H9 (cell line): ENCODE measurements at regions not wholly inside any gene's neighbourhood (a gene's known extent, or its start where the extent isn't known, plus 50 kb on each side); places are given as distances from the start of the nearest gene placed in this dataset.
"Not testable (repeated sequence)": the region's sequence is repeated elsewhere in the genome, so short reads cannot be mapped to it uniquely, and the experiment has no call there.

Experiments used
- DNase-seq: peaks from one replicate; pipeline ENCODE4 v3.0.0-alpha.2; 2017
- H2AFZ ChIP-seq: one replicate; pipeline ENCODE4 v1.6.1; 2013; ENCODE audit warnings: mild to moderate bottlenecking, low read length, control low read depth, moderate library complexity
- H2AK5ac ChIP-seq: 2 replicates; pipeline ENCODE4 v1.6.1; 2013; ENCODE audit warnings: low read length, control low read depth, mixed read lengths; ENCODE audit not compliant: insufficient read length
- H2BK120ac ChIP-seq: one replicate; pipeline ENCODE4 v1.6.1; 2013; ENCODE audit warnings: low read depth, mild to moderate bottlenecking, low read length, control low read depth, inconsistent platforms; ENCODE audit not compliant: poor library complexity, severe bottlenecking
- H2BK12ac ChIP-seq: 2 replicates; pipeline ENCODE4 v1.6.1; 2013; ENCODE audit warnings: low read length, control low read depth, mixed read lengths, low read depth; ENCODE audit not compliant: insufficient read length
- H2BK15ac ChIP-seq: 2 replicates; pipeline ENCODE4 v1.6.1; 2013; ENCODE audit warnings: low read depth, low read length, control low read depth
- H2BK20ac ChIP-seq: one replicate; pipeline ENCODE4 v1.6.1; 2013; ENCODE audit warnings: low read depth, mild to moderate bottlenecking, low read length, control low read depth, inconsistent platforms; ENCODE audit not compliant: poor library complexity, severe bottlenecking
- H2BK5ac ChIP-seq: 2 replicates; pipeline ENCODE4 v1.6.1; 2013; ENCODE audit warnings: low read length, control low read depth, mixed read lengths; ENCODE audit not compliant: insufficient read length
- H3K14ac ChIP-seq: 2 replicates; pipeline ENCODE4 v1.6.1; 2013; ENCODE audit warnings: low read length, control low read depth; ENCODE audit not compliant: insufficient read depth
- H3K18ac ChIP-seq: 2 replicates; pipeline ENCODE4 v1.6.1; 2013; ENCODE audit warnings: low read depth, mild to moderate bottlenecking, mixed read lengths, low read length, control low read depth; ENCODE audit not compliant: insufficient read length
- H3K23ac ChIP-seq: 2 replicates; pipeline ENCODE4 v1.6.1; 2013; ENCODE audit warnings: low read length, control low read depth, mixed read lengths, low read depth; ENCODE audit not compliant: insufficient read length
- H3K23me2 ChIP-seq: 2 replicates; pipeline ENCODE4 v1.6.1; 2013; ENCODE audit warnings: low read depth, mild to moderate bottlenecking, mixed read lengths, low read length, control low read depth; ENCODE audit not compliant: insufficient read length, poor library complexity, severe bottlenecking
- H3K27ac ChIP-seq: 2 replicates; pipeline ENCODE4 v1.5.1; 2013; ENCODE audit warnings: low read length, control low read depth, mixed read lengths, low read depth; ENCODE audit not compliant: insufficient read length
- H3K27me3 ChIP-seq: 2 replicates; pipeline ENCODE4 v1.6.1; 2013; ENCODE audit warnings: low read length, control low read depth, inconsistent platforms; ENCODE audit not compliant: insufficient read depth
- H3K4ac ChIP-seq: 2 replicates; pipeline ENCODE4 v1.6.1; 2013; ENCODE audit warnings: low read depth, mild to moderate bottlenecking, control low read depth, inconsistent platforms, low read length, moderate library complexity
- H3K4me1 ChIP-seq: 2 replicates; pipeline ENCODE4 v1.6.1; 2013; ENCODE audit warnings: low read length, control low read depth, inconsistent platforms; ENCODE audit not compliant: insufficient read depth
- H3K4me2 ChIP-seq: 2 replicates; pipeline ENCODE4 v1.6.1; 2013; ENCODE audit warnings: low read length, control low read depth, mixed read lengths; ENCODE audit not compliant: insufficient read length, insufficient read depth
- H3K56ac ChIP-seq: 2 replicates; pipeline ENCODE4 v1.6.1; 2013; ENCODE audit warnings: low read depth, mild to moderate bottlenecking, mixed read lengths, low read length, control low read depth; ENCODE audit not compliant: insufficient read length
- H3K79me1 ChIP-seq: 2 replicates; pipeline ENCODE4 v1.6.1; 2013; ENCODE audit warnings: low read depth, mild to moderate bottlenecking, moderate library complexity, low read length, control low read depth, inconsistent platforms; ENCODE audit not compliant: insufficient read depth, poor library complexity, severe bottlenecking
- H3K79me2 ChIP-seq: 2 replicates; pipeline ENCODE4 v1.6.1; 2013; ENCODE audit warnings: low read length, control low read depth, inconsistent platforms; ENCODE audit not compliant: insufficient read depth
- H3K9ac ChIP-seq: 2 replicates; pipeline ENCODE4 v1.6.1; 2013; ENCODE audit warnings: low read length, control low read depth, mixed read lengths; ENCODE audit not compliant: insufficient read length; ENCODE audit errors: extremely low read depth
- H3K9me3 ChIP-seq: one replicate; pipeline ENCODE4 v1.6.1; 2013; ENCODE audit warnings: low read depth, low read length, inconsistent platforms; ENCODE audit not compliant: control insufficient read depth
- H3T11ph ChIP-seq: one replicate; pipeline ENCODE4 v1.6.1; 2013; ENCODE audit warnings: mild to moderate bottlenecking, low read length, control low read depth, inconsistent platforms
- H4K20me1 ChIP-seq: one replicate; pipeline ENCODE4 v1.6.1; 2013; ENCODE audit not compliant: control insufficient read depth, insufficient read length, insufficient read depth
- H4K5ac ChIP-seq: 2 replicates; pipeline ENCODE4 v1.6.1; 2013; ENCODE audit warnings: low read depth, mild to moderate bottlenecking, mixed read lengths, low read length, control low read depth; ENCODE audit not compliant: insufficient read length
- H4K8ac ChIP-seq: replicated peaks from 2 replicates; pipeline ENCODE4 v1.6.1; 2013; ENCODE audit warnings: low read length, control low read depth, mixed read lengths, low read depth; ENCODE audit not compliant: insufficient read length
- H4K91ac ChIP-seq: 2 replicates; pipeline ENCODE4 v1.6.1; 2013; ENCODE audit warnings: low read depth, mild to moderate bottlenecking, moderate library complexity, mixed read lengths, low read length, control low read depth; ENCODE audit not compliant: insufficient read length
- H3K27ac Mint-ChIP-seq, 3 experiments: 2 replicates in 2 of 3; 3 replicates in 1 of 3; pipeline ENCODE4 v1.8.0; 2020 to 2021; ENCODE audit warnings: mixed read lengths in 3 of 3, mild to moderate bottlenecking in 1 of 3, moderate library complexity in 1 of 3
- H3K27me3 Mint-ChIP-seq: 2 replicates; pipeline ENCODE4 v1.8.0; 2021; ENCODE audit warnings: low read depth, mild to moderate bottlenecking, moderate library complexity, mixed read lengths
- H3K36me3 Mint-ChIP-seq, 3 experiments: 2 replicates in 2 of 3; 3 replicates in 1 of 3; pipeline ENCODE4 v1.8.0; 2020 to 2021; ENCODE audit warnings: low read depth in 3 of 3, mixed read lengths in 3 of 3; ENCODE audit not compliant: insufficient read depth in 1 of 3
- H3K4me1 Mint-ChIP-seq, 2 experiments: 2 replicates each; pipeline ENCODE4 v1.8.0; 2020; ENCODE audit warnings: mixed read lengths in 2 of 2
- H3K4me3 Mint-ChIP-seq, 2 experiments: 2 replicates in 1 of 2; 3 replicates in 1 of 2; pipeline ENCODE4 v1.8.0; 2020 to 2021; ENCODE audit warnings: mild to moderate bottlenecking in 2 of 2, mixed read lengths in 2 of 2, moderate library complexity in 1 of 2
- H3K9me3 Mint-ChIP-seq, 2 experiments: 2 replicates in 1 of 2; 3 replicates in 1 of 2; pipeline ENCODE4 v1.8.0; 2020; ENCODE audit warnings: mild to moderate bottlenecking in 2 of 2, mixed read lengths in 2 of 2, moderate library complexity in 1 of 2
- CTCF ChIP-seq: fragments of 200-600 bp; sonication (generic); conservative IDR thresholded peaks from 3 replicates; pipeline ENCODE4 v1.8.0; 2021; ENCODE audit warnings: antibody characterized with exemption, mild to moderate bottlenecking
- WGBS: extraction: QIAGEN DNeasy Blood & Tissue Kit; methylation state at CpG from one replicate; pipeline ENCODE4 v1.1.7; 2013; ENCODE audit warnings: missing lambda C conversion rate, low lambda C conversion rate, mixed read lengths; ENCODE audit not compliant: insufficient read length; ENCODE audit errors: extremely low coverage; 5-methylcytosine and 5-hydroxymethylcytosine counted together

GRCh38 chr22:22968366-22968765 lies 80.8 kb downstream of the IGLL5 start:
- no peaks in the 10 kb centered on the region for H3K4me1 ChIP-seq
- H4K5ac ChIP-seq: no peak overlapping the region
- H3T11ph ChIP-seq: no peak overlapping the region
- WGBS: no CpG with 5 or more reads among the region's 1 CpG
- no peaks in the 10 kb centered on the region for H4K20me1 ChIP-seq
- peaks cover 95% of the 10 kb centered on the region for H3K27me3 Mint-ChIP-seq
- no peak overlapping the region for H3K27ac Mint-ChIP-seq
- H3K23me2 ChIP-seq: no peaks in the 10 kb centered on the region
- no peaks in the 10 kb centered on the region for H3K79me2 ChIP-seq
- no peak for DNase-seq
- H3K4me3 Mint-ChIP-seq: no peak overlapping the region
- H2BK20ac ChIP-seq: no peak overlapping the region
- H3K18ac ChIP-seq: no peak overlapping the region
- peaks cover 0 to 13% of the 10 kb centered on the region in 2 experiments for H3K9me3 Mint-ChIP-seq
- H2BK12ac ChIP-seq: no peak overlapping the region
- H2BK15ac ChIP-seq: no peak overlapping the region
- H2BK120ac ChIP-seq: no peak overlapping the region
- H3K56ac ChIP-seq: no peak overlapping the region
- no peak overlapping the region for H2AK5ac ChIP-seq
- H3K4me2 ChIP-seq: no peak overlapping the region
- H4K8ac ChIP-seq: no peak overlapping the region
- H3K79me1 ChIP-seq: no peaks in the 10 kb centered on the region
- H3K14ac ChIP-seq: no peak overlapping the region
- no peak overlapping the region for H4K91ac ChIP-seq
- H2BK5ac ChIP-seq: no peak overlapping the region
- no peak overlapping the region for H3K9ac ChIP-seq
- no peak overlapping the region for H3K27ac ChIP-seq
- H3K23ac ChIP-seq: no peak overlapping the region
- no peaks in the 10 kb centered on the region; a peak in 1 of 7 replicates for H3K36me3 Mint-ChIP-seq
- H3K4ac ChIP-seq: no peak overlapping the region
- H2AFZ ChIP-seq: no peak overlapping the region
- TF ChIP-seq CTCF: no peak
- H3K9me3 ChIP-seq: no peaks in the 10 kb centered on the region
- H3K27me3 ChIP-seq: no peaks in the 10 kb centered on the region; the same call in 1 of the 2 replicates
- no peaks in the 10 kb centered on the region for H3K4me1 Mint-ChIP-seq

DNA sequence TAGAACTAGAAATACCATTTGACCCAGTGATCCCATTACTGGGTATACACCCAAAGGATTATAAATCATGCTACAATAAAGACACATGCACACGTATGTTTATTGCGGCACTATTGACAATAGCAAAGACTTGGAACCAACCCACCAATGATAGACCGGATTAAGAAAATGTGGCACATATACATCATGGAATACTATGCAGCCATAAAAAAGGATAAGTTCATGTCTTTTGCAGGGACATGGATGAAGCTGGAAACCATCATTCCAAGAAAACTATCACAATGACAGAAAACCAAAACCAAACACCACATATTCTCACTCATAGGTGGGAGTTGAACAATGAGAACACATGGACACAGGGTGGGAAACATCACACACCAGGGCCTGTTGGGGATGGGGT lies 85.0 kb downstream of the IGLL5 start:
- not testable (repeated sequence) for H3K4me3 Mint-ChIP-seq, H3K9me3 ChIP-seq, H3K18ac ChIP-seq, H2BK5ac ChIP-seq, H3K14ac ChIP-seq, H3K9ac ChIP-seq, H3K4ac ChIP-seq, H3K27ac ChIP-seq, H4K20me1 ChIP-seq, H3K79me1 ChIP-seq, H2AK5ac ChIP-seq, H3K23me2 ChIP-seq, H2BK20ac ChIP-seq, H3K27me3 ChIP-seq, H3K79me2 ChIP-seq, H4K5ac ChIP-seq, H2BK120ac ChIP-seq, H3K27ac Mint-ChIP-seq, H3K4me1 Mint-ChIP-seq, H4K8ac ChIP-seq, H3K9me3 Mint-ChIP-seq, H2BK15ac ChIP-seq, H2BK12ac ChIP-seq, H3K23ac ChIP-seq, H3K4me1 ChIP-seq, H2AFZ ChIP-seq, H4K91ac ChIP-seq, DNase-seq, H3T11ph ChIP-seq, H3K4me2 ChIP-seq, H3K56ac ChIP-seq, H3K36me3 Mint-ChIP-seq
- WGBS: no CpG with 5 or more reads among the region's 3 CpGs
- peaks cover 97% of the 10 kb centered on the region for H3K27me3 Mint-ChIP-seq
